ENCODE measurements at regions not wholly inside any gene's neighbourhood (a gene's known extent, or its start where the extent isn't known, plus 50 kb on each side); places are given as distances from the start of the nearest gene placed in this dataset.

DNA sequence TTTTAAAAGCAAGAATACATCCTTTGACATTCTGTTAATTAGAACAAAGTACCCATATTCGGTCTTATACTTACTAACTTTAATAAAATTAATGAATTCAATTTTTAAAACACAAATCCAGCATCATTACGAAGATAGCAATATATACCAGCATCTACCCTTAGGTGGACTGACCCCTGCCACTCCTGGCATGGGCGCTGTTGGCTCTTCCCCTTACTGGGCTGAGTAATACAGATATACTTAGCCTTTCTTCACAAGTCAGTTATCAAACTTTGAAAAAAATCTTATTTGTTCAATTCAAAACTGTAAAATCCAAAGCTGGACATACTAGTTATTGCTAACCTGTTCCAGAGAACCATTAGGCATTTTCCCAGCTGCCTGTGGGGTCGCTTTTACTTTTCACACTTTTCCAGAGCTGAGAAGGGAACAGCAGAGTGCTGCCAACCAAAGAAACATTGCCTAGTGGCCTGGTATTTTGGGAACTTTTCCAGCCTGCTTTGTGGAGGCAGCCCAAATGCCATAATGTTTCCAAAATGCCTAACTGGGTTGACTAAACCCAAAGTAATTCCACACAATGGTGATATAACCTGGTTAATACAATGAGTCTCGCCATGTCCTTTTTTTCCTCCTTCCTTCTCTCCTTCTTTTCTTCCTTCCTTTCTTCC is 424.7 kb upstream of the ADGRL2 start:
- no peak overlapping the region for H3K27ac Mint-ChIP-seq (ENCODE audit: unreplicated experiment)
- no peaks in the 10 kb centered on the region for H3K4me1 Mint-ChIP-seq (ENCODE audit: low read depth, unreplicated experiment)
- no peaks in the 10 kb centered on the region for H3K36me3 Mint-ChIP-seq (ENCODE audit: insufficient read depth, unreplicated experiment)
- H3K9me3 Mint-ChIP-seq (ENCODE audit: low read depth, unreplicated experiment): no peaks in the 10 kb centered on the region
- DNase-seq: no peak
- intact Hi-C loops (cut with micrococcal nuclease; ENCODE audit: unreplicated experiment): no loop called here
- CTCF ChIA-PET: interaction anchor here (0.5 kb wide), 1 partner anchor 77 kb away, joined by 3 read pairs; no protein-coding TSS in a partner anchor
- H3K4me3 Mint-ChIP-seq (ENCODE audit: low read depth, unreplicated experiment): no peak overlapping the region
- no TSS peak for BruUV-seq (replicated peaks)
- no peaks in the 10 kb centered on the region for H3K27me3 Mint-ChIP-seq (ENCODE audit: unreplicated experiment)
- TF ChIP-seq, protein P1, sequence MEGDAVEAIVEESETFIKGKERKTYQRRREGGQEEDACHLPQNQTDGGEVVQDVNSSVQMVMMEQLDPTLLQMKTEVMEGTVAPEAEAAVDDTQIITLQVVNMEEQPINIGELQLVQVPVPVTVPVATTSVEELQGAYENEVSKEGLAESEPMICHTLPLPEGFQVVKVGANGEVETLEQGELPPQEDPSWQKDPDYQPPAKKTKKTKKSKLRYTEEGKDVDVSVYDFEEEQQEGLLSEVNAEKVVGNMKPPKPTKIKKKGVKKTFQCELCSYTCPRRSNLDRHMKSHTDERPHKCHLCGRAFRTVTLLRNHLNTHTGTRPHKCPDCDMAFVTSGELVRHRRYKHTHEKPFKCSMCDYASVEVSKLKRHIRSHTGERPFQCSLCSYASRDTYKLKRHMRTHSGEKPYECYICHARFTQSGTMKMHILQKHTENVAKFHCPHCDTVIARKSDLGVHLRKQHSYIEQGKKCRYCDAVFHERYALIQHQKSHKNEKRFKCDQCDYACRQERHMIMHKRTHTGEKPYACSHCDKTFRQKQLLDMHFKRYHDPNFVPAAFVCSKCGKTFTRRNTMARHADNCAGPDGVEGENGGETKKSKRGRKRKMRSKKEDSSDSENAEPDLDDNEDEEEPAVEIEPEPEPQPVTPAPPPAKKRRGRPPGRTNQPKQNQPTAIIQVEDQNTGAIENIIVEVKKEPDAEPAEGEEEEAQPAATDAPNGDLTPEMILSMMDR (IDR thresholded peaks at IDR 0.05; ENCODE audit: unreplicated experiment): no peak

GRCh38 chr1:81374481-81374880 is 426.3 kb upstream of the ADGRL2 start:
- no peak overlapping the region for H3K27ac Mint-ChIP-seq (ENCODE audit: unreplicated experiment)
- TF ChIP-seq, protein P1 (IDR thresholded peaks at IDR 0.05; ENCODE audit: unreplicated experiment): no peak
- H3K4me1 Mint-ChIP-seq (ENCODE audit: low read depth, unreplicated experiment): no peaks in the 10 kb centered on the region
- H3K27me3 Mint-ChIP-seq (ENCODE audit: unreplicated experiment): no peaks in the 10 kb centered on the region
- BruUV-seq (replicated peaks): no TSS peak
- H3K36me3 Mint-ChIP-seq (ENCODE audit: insufficient read depth, unreplicated experiment): no peaks in the 10 kb centered on the region
- H3K4me3 Mint-ChIP-seq (ENCODE audit: low read depth, unreplicated experiment): no peak overlapping the region
- no peak for DNase-seq
- no peaks in the 10 kb centered on the region for H3K9me3 Mint-ChIP-seq (ENCODE audit: low read depth, unreplicated experiment)
- intact Hi-C loops (cut with micrococcal nuclease; ENCODE audit: unreplicated experiment): no loop called here
- CTCF ChIA-PET: no interaction called here

DNA sequence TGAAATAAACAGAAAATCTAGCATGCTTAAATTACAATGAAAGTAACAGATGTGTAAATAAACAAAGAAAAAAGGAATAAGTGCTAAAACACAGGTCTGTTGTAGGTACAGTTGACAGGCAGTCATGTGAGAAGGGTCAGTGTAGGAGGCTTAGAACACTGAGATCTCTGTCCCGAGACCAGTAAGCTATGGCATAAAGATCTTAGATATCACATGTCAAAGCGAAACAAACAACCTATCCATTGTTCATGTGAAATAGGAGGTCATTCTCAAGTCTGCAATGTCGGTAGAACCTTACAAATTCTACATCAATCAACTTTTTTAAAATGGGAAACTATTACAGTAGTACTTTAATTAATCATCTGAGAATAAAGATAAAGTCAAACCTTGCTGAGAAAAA is 428.9 kb upstream of the ADGRL2 start:
- no TSS peak for BruUV-seq (replicated peaks)
- Mint-ChIP-seq H3K27me3 (ENCODE audit: unreplicated experiment) (no peaks in the 10 kb centered on the region), H3K27ac (ENCODE audit: unreplicated experiment) (no peak overlapping the region), H3K4me1 (ENCODE audit: low read depth, unreplicated experiment) (no peaks in the 10 kb centered on the region), H3K9me3 (ENCODE audit: low read depth, unreplicated experiment) (no peaks in the 10 kb centered on the region), H3K36me3 (ENCODE audit: insufficient read depth, unreplicated experiment) (no peaks in the 10 kb centered on the region), H3K4me3 (ENCODE audit: low read depth, unreplicated experiment) (no peak overlapping the region)
- TF ChIP-seq, protein P1 (IDR thresholded peaks at IDR 0.05; ENCODE audit: unreplicated experiment): no peak
- CTCF ChIA-PET: no interaction called here
- intact Hi-C loops (cut with micrococcal nuclease; ENCODE audit: unreplicated experiment): no loop called here
- no peak for DNase-seq

DNA sequence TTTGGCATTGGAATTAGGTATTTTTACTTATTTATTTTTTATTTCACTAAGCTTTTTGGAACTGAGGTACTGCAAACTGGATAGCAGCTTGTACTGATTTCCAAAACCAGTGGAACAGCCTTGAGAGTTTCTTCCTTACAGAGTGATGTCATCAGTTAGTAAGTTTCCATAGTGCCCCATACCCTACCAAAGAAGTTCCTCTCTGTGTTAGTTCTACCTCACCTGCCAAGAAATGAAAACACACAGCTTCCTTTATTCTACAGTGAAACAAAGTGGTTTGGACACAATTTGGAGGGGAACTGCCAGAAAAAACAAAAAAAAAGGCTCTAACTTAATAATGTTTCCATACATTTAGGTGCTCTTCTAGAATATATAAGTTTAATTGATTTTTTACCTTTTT is 430.9 kb upstream of the ADGRL2 start:
- Mint-ChIP-seq H3K36me3 (ENCODE audit: insufficient read depth, unreplicated experiment) (no peaks in the 10 kb centered on the region), H3K4me3 (ENCODE audit: low read depth, unreplicated experiment) (no peak overlapping the region), H3K4me1 (ENCODE audit: low read depth, unreplicated experiment) (no peaks in the 10 kb centered on the region), H3K9me3 (ENCODE audit: low read depth, unreplicated experiment) (no peaks in the 10 kb centered on the region), H3K27me3 (ENCODE audit: unreplicated experiment) (no peaks in the 10 kb centered on the region), H3K27ac (ENCODE audit: unreplicated experiment) (no peak overlapping the region)
- no TSS peak for BruUV-seq (replicated peaks)
- intact Hi-C loops (cut with micrococcal nuclease; ENCODE audit: unreplicated experiment): no loop called here
- TF ChIP-seq, protein P1 (IDR thresholded peaks at IDR 0.05; ENCODE audit: unreplicated experiment): no peak
- CTCF ChIA-PET: no interaction called here
- DNase-seq: no peak
